ENCODE measurements at regions not wholly inside any gene's neighbourhood (a gene's known extent, or its start where the extent isn't known, plus 50 kb on each side); places are given as distances from the start of the nearest gene placed in this dataset.

DNA sequence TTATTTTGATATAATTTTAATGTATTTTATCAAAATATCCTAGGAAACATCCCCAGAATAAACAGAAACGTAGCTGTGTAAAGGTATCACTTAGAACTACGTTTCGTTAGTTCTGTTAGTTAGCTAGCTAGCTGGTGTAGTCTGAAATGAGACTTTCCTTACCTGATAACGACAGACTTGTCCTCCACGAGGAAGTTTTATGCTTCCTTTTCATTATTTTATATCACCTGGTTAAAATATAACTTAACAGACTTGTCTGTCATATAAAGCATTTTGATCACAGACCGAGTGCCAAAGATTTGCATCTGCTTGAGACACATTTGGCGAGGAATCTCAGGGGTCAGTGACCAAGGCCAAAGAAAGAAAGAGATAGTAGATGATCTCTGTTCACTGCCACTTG is 829.5 kb downstream of the VGLL3 start:
- intact Hi-C loops (cut with micrococcal nuclease; ENCODE audit: unreplicated experiment): no loop called here
- no peaks in the 10 kb centered on the region for H3K9me3 ChIP-seq (ENCODE audit: low read length)
- no peaks in the 10 kb centered on the region for H3K9me2 ChIP-seq (ENCODE audit: insufficient read depth, low read length)
- TF ChIP-seq, protein P1, sequence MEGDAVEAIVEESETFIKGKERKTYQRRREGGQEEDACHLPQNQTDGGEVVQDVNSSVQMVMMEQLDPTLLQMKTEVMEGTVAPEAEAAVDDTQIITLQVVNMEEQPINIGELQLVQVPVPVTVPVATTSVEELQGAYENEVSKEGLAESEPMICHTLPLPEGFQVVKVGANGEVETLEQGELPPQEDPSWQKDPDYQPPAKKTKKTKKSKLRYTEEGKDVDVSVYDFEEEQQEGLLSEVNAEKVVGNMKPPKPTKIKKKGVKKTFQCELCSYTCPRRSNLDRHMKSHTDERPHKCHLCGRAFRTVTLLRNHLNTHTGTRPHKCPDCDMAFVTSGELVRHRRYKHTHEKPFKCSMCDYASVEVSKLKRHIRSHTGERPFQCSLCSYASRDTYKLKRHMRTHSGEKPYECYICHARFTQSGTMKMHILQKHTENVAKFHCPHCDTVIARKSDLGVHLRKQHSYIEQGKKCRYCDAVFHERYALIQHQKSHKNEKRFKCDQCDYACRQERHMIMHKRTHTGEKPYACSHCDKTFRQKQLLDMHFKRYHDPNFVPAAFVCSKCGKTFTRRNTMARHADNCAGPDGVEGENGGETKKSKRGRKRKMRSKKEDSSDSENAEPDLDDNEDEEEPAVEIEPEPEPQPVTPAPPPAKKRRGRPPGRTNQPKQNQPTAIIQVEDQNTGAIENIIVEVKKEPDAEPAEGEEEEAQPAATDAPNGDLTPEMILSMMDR (conservative IDR thresholded peaks at IDR 0.05; ENCODE audit: low read length): no peak
- TF ChIP-seq EZH2phosphoT487 (IDR thresholded peaks at IDR 0.05; ENCODE audit: borderline replicate concordance, low read depth, low read length): no peak
- H3K4me3 ChIP-seq (ENCODE audit: low read depth, low read length, poor library complexity, severe bottlenecking): no peak overlapping the region
- H3K36me3 ChIP-seq (ENCODE audit: insufficient read depth, low read length): no peaks in the 10 kb centered on the region
- CTCF ChIA-PET (ENCODE audit: unreplicated experiment): no interaction called here
- no peak for DNase-seq (ENCODE audit: low spot score)
- no peaks in the 10 kb centered on the region for H4K20me1 ChIP-seq (ENCODE audit: insufficient read depth, low read length)
- H2AFZ ChIP-seq (ENCODE audit: low read length): no peak overlapping the region
- H3K4me2 ChIP-seq (ENCODE audit: low read length): no peak overlapping the region
- BruUV-seq (replicated peaks): no TSS peak
- H3K27ac ChIP-seq (ENCODE audit: low read depth, low read length, poor library complexity, severe bottlenecking): no peak overlapping the region
- no peaks in the 10 kb centered on the region for H3K4me1 ChIP-seq (ENCODE audit: insufficient read depth, low read length, poor library complexity, severe bottlenecking)
- no peaks in the 10 kb centered on the region for H3K79me2 ChIP-seq (ENCODE audit: insufficient read depth, low read depth, low read length)
- POLR2A ChIA-PET: no interaction called here

DNA sequence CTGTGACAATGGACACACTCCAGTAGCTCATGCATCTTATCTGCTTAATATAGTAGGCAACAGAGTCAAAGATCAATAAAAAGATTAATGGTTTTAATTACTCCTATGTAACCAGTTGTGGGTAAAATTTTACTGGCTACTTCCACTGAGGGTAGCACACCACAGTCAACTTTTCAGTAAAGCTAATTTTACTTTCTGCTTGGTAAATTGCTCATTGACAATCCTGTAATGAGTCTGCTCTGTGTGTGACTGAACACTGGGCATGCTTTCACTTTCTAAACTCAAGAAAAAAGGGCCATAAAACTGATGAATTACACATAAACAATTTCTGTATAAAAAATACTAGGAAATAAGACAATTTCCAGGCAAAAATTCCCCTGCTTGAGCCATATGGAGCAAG is 838.3 kb downstream of the VGLL3 start:
- H3K27ac ChIP-seq (ENCODE audit: low read depth, low read length, poor library complexity, severe bottlenecking): no peak overlapping the region
- no peaks in the 10 kb centered on the region for H4K20me1 ChIP-seq (ENCODE audit: insufficient read depth, low read length)
- no peak for TF ChIP-seq EZH2phosphoT487 (IDR thresholded peaks at IDR 0.05; ENCODE audit: borderline replicate concordance, low read depth, low read length)
- TF ChIP-seq, protein P1 (conservative IDR thresholded peaks at IDR 0.05; ENCODE audit: low read length): no peak
- no TSS peak for BruUV-seq (replicated peaks)
- H3K4me2 ChIP-seq (ENCODE audit: low read length): no peak overlapping the region
- H2AFZ ChIP-seq (ENCODE audit: low read length): no peak overlapping the region
- H3K9me3 ChIP-seq (ENCODE audit: low read length): no peaks in the 10 kb centered on the region
- ChIA-PET POLR2A (no interaction called here), CTCF (ENCODE audit: unreplicated experiment) (no interaction called here)
- no peak overlapping the region for H3K4me3 ChIP-seq (ENCODE audit: low read depth, low read length, poor library complexity, severe bottlenecking)
- no peaks in the 10 kb centered on the region for H3K9me2 ChIP-seq (ENCODE audit: insufficient read depth, low read length)
- no peaks in the 10 kb centered on the region for H3K4me1 ChIP-seq (ENCODE audit: insufficient read depth, low read length, poor library complexity, severe bottlenecking)
- no peak for DNase-seq (ENCODE audit: low spot score)
- H3K79me2 ChIP-seq (ENCODE audit: insufficient read depth, low read depth, low read length): no peaks in the 10 kb centered on the region
- intact Hi-C loops (cut with micrococcal nuclease; ENCODE audit: unreplicated experiment): no loop called here
- H3K36me3 ChIP-seq (ENCODE audit: insufficient read depth, low read length): no peaks in the 10 kb centered on the region

DNA sequence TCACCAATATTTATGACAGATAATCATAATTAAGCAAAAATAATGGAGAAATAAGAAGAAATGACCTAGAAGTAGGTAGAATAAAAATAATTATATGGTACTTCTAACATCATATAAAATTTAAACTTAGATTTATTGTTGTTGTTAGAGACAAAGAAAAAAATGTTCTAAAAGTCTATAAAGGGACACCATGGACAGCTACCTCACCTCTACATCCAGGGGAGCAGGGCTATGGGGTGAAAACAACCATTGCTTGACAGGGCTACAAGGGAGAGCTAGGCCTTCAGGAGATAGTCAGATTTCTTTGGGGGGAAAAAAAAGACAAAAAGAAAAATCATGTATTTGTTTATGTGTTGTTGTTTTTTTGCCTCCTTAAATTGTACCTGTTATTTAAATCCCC is 841.9 kb downstream of the VGLL3 start:
- TF ChIP-seq, protein P1 (conservative IDR thresholded peaks at IDR 0.05; ENCODE audit: low read length): no peak
- TF ChIP-seq EZH2phosphoT487 (IDR thresholded peaks at IDR 0.05; ENCODE audit: borderline replicate concordance, low read depth, low read length): no peak
- H3K4me2 ChIP-seq (ENCODE audit: low read length): no peak overlapping the region
- H2AFZ ChIP-seq (ENCODE audit: low read length): no peak overlapping the region
- ChIA-PET CTCF (ENCODE audit: unreplicated experiment) (no interaction called here), POLR2A (interaction anchor here (0.7 kb wide), 1 partner anchor 11 kb away, joined by 3 read pairs; no protein-coding TSS in a partner anchor)
- no peak overlapping the region for H3K27ac ChIP-seq (ENCODE audit: low read depth, low read length, poor library complexity, severe bottlenecking)
- no peaks in the 10 kb centered on the region for H3K9me2 ChIP-seq (ENCODE audit: insufficient read depth, low read length)
- H3K36me3 ChIP-seq (ENCODE audit: insufficient read depth, low read length): no peaks in the 10 kb centered on the region
- intact Hi-C loops (cut with micrococcal nuclease; ENCODE audit: unreplicated experiment): no loop called here
- H3K9me3 ChIP-seq (ENCODE audit: low read length): no peaks in the 10 kb centered on the region
- H4K20me1 ChIP-seq (ENCODE audit: insufficient read depth, low read length): no peaks in the 10 kb centered on the region
- no TSS peak for BruUV-seq (replicated peaks)
- no peaks in the 10 kb centered on the region for H3K4me1 ChIP-seq (ENCODE audit: insufficient read depth, low read length, poor library complexity, severe bottlenecking)
- no peak for DNase-seq (ENCODE audit: low spot score)
- no peaks in the 10 kb centered on the region for H3K79me2 ChIP-seq (ENCODE audit: insufficient read depth, low read depth, low read length)
- H3K4me3 ChIP-seq (ENCODE audit: low read depth, low read length, poor library complexity, severe bottlenecking): no peak overlapping the region

Data from OCI-LY7 (cell line).